ENCODE measurements at regions not wholly inside any gene's neighbourhood (a gene's known extent, or its start where the extent isn't known, plus 50 kb on each side); places are given as distances from the start of the nearest gene placed in this dataset.

DNA sequence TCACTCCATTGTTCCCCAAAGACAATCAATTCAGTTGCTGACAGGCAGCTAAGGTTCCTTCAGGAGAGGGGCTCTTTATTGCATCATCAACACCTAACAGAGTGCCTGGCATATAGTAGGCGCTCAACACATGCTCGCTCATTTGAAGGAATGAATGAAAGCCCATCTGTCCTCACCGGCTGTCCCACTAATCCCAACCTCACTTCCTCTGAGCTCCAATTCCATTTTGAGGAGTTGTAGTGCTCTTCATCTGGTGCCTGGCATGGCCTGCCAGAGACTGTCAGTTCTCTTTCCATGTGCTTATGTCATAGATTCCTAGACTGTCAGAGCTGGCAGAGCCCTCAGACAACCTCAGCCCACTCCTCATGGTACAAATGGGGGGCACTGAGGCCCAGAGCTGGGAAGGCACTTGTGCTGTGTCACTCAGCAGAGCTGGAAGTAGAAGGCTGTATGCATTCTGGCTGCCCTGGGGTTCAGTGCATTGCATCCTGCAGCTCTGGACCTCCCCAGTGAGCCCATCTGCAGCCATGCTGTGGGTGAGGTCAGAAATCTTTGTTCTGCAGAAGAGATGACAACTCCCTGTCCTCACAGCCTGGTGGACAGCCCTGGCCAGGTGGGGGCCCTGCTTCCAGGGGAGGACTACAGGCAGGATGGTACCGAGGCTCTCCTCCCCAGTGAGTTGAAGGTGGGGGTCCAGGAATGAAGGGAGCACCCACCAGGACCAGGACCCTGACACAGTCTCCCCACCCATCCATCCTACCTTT lies 134.9 kb upstream of the PJA1 start:
- Histone ChIP-seq H3K4me2 (ENCODE audit: low read length) (no peak overlapping the region), H3K4me1 (ENCODE audit: control insufficient read depth, insufficient read depth, low read length) (no peaks in the 10 kb centered on the region), H3K4me3 (ENCODE audit: low read length) (no peak overlapping the region), H3K36me3 (ENCODE audit: insufficient read depth, low read length) (no peaks in the 10 kb centered on the region), H3K27me3 (ENCODE audit: control insufficient read depth, insufficient read depth, low read length) (peaks cover 12% of the 10 kb centered on the region), H3K9me3 (replicated peaks; ENCODE audit: low read length) (no peaks in the 10 kb centered on the region), H3K9ac (ENCODE audit: low read depth, low read length) (no peak overlapping the region)

DNA sequence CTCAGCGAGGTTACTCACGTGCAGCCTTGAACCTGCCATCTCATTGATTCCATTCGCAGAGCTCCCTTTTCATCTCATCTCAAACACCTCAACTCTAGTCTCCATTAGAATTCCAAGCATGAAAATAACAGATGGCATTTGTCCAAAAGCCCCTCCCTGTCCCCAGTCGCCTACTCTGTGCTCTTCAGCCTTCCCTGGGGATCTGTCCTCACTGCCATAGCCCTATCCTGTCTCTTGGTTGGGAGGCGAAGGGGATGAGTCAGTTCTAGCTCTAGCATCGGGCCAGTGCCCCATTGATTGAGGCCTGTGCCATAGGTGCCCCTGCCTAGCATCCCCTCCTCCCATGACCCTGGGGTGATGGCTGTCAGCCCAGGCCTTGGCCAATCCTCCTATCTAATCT lies 134.0 kb upstream of the PJA1 start:
- Histone ChIP-seq H3K36me3 (ENCODE audit: insufficient read depth, low read length) (no peaks in the 10 kb centered on the region), H3K4me2 (ENCODE audit: low read length) (no peak overlapping the region), H3K9me3 (replicated peaks; ENCODE audit: low read length) (no peaks in the 10 kb centered on the region), H3K9ac (ENCODE audit: low read depth, low read length) (no peak overlapping the region), H3K4me3 (ENCODE audit: low read length) (no peak overlapping the region), H3K27me3 (ENCODE audit: control insufficient read depth, insufficient read depth, low read length) (peaks cover 13% of the 10 kb centered on the region), H3K4me1 (ENCODE audit: control insufficient read depth, insufficient read depth, low read length) (no peaks in the 10 kb centered on the region)

DNA sequence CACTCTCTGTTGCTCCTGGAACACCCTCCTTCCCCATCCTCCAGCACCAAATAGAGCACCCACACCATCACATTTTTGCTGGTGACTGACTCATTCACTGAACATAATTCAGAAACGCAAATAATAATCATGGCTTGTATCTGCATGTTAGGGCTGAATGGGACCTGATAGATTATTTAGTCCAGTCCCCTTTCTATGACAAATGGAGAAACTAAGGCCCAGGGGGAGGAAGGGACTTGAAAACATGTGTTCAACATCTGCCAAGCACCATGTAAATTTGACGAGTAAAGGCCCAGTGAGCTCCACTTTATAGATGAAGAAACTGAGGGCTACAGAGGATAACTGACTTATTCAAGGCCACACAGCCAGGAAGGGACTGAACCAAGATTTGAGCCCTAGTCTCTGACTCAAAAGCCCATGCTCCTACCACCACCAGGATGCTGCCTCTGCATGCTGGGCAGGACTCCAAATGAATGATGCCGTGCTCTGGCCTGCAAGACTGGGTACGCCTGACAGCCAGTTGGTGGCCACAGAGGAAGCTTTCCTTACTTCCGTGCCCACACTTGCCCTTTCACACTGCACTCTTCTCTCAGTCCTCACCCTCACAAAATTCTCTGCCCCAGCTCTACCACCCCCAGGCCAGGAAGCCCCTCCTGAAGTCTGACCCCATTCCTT lies 133.3 kb upstream of the PJA1 start:
- Histone ChIP-seq H3K9me3 (replicated peaks; ENCODE audit: low read length) (no peaks in the 10 kb centered on the region), H3K4me3 (ENCODE audit: low read length) (no peak overlapping the region), H3K9ac (ENCODE audit: low read depth, low read length) (no peak overlapping the region), H3K27me3 (ENCODE audit: control insufficient read depth, insufficient read depth, low read length) (peaks cover 19% of the 10 kb centered on the region), H3K4me1 (ENCODE audit: control insufficient read depth, insufficient read depth, low read length) (no peaks in the 10 kb centered on the region), H3K4me2 (ENCODE audit: low read length) (no peak overlapping the region), H3K36me3 (ENCODE audit: insufficient read depth, low read length) (no peaks in the 10 kb centered on the region)

DNA sequence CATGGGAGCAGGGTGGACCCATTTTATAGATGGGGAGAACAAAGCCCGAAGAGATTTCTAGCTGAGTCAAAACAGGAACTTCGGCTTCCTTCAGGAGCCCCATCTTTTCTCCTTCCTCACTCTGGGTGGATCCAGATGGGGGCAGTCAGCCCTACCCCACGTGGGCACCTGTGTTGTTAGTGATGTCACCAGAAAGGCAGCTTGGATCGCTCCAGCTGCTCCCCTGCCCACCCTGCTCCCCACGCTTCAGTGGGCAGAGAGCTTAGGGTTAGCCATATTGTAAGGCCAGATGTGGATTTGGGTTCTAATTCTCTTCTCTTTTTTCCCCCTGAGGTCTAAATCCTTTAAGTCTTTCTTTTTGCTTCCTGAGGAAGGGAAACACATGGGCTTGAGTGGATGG lies 132.3 kb upstream of the PJA1 start:
- no peak overlapping the region for H3K4me2 ChIP-seq (ENCODE audit: low read length)
- H3K4me3 ChIP-seq (ENCODE audit: low read length), result no peak overlapping the region
- H3K4me1 ChIP-seq (ENCODE audit: control insufficient read depth, insufficient read depth, low read length), result no peaks in the 10 kb centered on the region
- H3K9me3 ChIP-seq (replicated peaks; ENCODE audit: low read length), result no peaks in the 10 kb centered on the region
- no peak overlapping the region for H3K9ac ChIP-seq (ENCODE audit: low read depth, low read length)
- no peaks in the 10 kb centered on the region for H3K36me3 ChIP-seq (ENCODE audit: insufficient read depth, low read length)
- peaks cover 17% of the 10 kb centered on the region for H3K27me3 ChIP-seq (ENCODE audit: control insufficient read depth, insufficient read depth, low read length)

DNA sequence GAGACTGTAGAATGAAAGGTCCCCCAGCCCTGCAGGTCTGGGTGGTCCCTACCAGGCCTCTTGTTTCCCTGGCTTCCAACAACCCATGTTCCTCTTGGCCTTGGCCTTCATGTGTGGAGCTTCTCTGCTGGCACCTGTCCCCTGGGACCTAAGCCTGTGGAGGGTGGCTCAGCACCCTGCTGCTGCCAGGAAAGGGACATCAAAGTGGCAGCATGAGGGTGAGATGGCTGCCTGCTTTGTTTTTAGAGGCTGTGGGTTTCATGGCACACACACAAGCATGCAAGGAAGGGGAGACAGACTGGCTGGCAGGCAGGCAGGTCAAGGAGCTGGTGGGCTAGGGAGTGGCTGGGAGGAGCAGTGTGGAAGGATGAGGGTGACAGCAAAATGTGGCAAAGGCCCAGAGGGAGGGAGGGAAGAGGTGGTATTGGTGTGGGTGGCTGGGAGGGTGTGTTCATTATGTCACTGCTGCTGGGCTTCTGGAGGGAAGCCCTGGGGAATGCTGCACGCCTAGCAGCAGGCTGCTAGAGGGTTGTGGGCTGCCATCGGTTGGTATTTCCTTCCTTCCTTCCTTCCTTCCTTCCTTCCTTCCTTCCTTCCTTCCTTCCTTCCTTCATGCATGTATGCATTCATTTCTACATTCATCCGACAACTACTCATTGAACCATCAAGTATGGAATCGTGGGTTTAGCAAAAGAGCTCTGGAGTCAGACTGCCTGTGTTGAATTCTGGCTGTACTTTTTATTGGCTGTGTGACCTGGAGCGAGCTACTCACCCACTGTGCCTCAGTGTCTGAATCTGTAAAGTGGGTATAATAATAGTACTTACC lies 128.7 kb upstream of the PJA1 start:
- Histone ChIP-seq H3K9me3 (replicated peaks; ENCODE audit: low read length) (no peaks in the 10 kb centered on the region), H3K4me1 (ENCODE audit: control insufficient read depth, insufficient read depth, low read length) (no peaks in the 10 kb centered on the region), H3K36me3 (ENCODE audit: insufficient read depth, low read length) (no peaks in the 10 kb centered on the region), H3K27me3 (ENCODE audit: control insufficient read depth, insufficient read depth, low read length) (peaks cover 19% of the 10 kb centered on the region), H3K4me3 (ENCODE audit: low read length) (no peak overlapping the region), H3K4me2 (ENCODE audit: low read length) (no peak overlapping the region), H3K9ac (ENCODE audit: low read depth, low read length) (no peak overlapping the region)

DNA sequence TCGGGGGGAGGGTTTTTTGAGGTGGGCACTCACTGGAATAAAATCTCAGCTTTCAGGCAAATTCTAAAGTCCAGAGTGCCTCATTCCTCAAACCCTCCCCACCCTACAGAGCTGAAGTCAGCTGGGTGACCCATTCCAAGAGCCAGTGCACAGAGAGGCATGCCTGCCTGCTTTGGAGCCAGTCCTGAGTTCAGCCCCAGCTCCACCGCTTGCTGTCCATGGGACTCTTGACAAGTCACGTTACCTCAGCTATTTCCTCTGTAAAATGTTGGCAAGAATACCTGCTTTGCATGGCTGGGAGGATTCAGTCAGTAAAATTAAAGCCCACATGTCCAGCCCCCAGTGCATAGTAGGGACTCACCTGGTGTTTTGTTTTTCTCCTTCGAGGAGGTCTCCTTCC lies 125.9 kb upstream of the PJA1 start:
- H3K9me3 ChIP-seq (replicated peaks; ENCODE audit: low read length), result no peaks in the 10 kb centered on the region
- no peaks in the 10 kb centered on the region for H3K4me1 ChIP-seq (ENCODE audit: control insufficient read depth, insufficient read depth, low read length)
- H3K27me3 ChIP-seq (ENCODE audit: control insufficient read depth, insufficient read depth, low read length), result peaks cover 22% of the 10 kb centered on the region
- no peak overlapping the region for H3K9ac ChIP-seq (ENCODE audit: low read depth, low read length)
- no peak overlapping the region for H3K4me2 ChIP-seq (ENCODE audit: low read length)
- H3K4me3 ChIP-seq (ENCODE audit: low read length), result no peak overlapping the region
- no peaks in the 10 kb centered on the region for H3K36me3 ChIP-seq (ENCODE audit: insufficient read depth, low read length)

DNA sequence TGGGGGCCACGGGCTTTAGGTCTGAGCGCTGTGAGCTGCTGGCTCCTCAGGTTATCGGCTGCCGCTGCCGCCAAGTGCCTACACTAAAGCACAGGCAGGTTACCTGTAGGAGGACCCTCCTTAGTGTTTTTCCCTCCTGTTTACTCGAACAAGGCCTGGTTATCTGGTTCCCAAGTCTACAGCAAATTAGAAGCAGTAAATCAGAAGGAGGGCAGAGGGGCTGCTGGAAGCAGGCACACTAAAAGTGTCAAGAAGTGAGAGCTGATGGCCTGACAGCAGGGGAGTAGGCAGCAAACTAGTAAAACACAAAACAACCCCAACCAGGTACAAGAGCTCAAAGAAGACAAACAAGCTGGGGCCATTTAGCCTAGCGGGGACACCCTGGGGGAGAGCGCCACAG lies 125.0 kb upstream of the PJA1 start:
- no peak overlapping the region for H3K4me2 ChIP-seq (ENCODE audit: low read length)

DNA sequence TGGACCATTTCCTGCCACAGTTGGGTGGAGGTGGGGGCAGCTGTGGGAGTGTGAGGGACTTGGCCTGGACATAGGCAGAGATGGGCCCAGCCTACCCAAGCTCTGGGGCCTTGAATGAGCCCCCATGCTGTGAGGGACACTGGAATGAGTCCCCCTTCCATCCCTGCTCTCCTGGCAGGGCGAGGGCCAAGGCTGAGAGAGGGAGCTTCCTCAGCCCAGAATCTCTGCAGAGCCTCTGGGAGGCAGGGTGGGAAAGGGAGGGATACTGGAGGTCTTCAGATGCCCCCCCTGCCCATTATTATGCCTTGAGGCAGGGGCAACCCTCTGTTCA lies 124.5 kb upstream of the PJA1 start:
- Histone ChIP-seq H3K9ac (ENCODE audit: low read depth, low read length) (no peak overlapping the region), H3K4me2 (ENCODE audit: low read length) (no peak overlapping the region), H3K4me3 (ENCODE audit: low read length) (no peak overlapping the region), H3K4me1 (ENCODE audit: control insufficient read depth, insufficient read depth, low read length) (no peaks in the 10 kb centered on the region), H3K27me3 (ENCODE audit: control insufficient read depth, insufficient read depth, low read length) (peaks cover 20% of the 10 kb centered on the region), H3K36me3 (ENCODE audit: insufficient read depth, low read length) (no peaks in the 10 kb centered on the region), H3K9me3 (replicated peaks; ENCODE audit: low read length) (no peaks in the 10 kb centered on the region)

More for the DNA sequence above, 125.0 kb upstream of the PJA1 start:
- H3K4me3 ChIP-seq (ENCODE audit: low read length), result no peak overlapping the region
- H3K9ac ChIP-seq (ENCODE audit: low read depth, low read length), result no peak overlapping the region
- no peaks in the 10 kb centered on the region for H3K4me1 ChIP-seq (ENCODE audit: control insufficient read depth, insufficient read depth, low read length)
- no peaks in the 10 kb centered on the region for H3K36me3 ChIP-seq (ENCODE audit: insufficient read depth, low read length)
- peaks cover 17% of the 10 kb centered on the region for H3K27me3 ChIP-seq (ENCODE audit: control insufficient read depth, insufficient read depth, low read length)
- H3K9me3 ChIP-seq (replicated peaks; ENCODE audit: low read length), result no peaks in the 10 kb centered on the region

DNA sequence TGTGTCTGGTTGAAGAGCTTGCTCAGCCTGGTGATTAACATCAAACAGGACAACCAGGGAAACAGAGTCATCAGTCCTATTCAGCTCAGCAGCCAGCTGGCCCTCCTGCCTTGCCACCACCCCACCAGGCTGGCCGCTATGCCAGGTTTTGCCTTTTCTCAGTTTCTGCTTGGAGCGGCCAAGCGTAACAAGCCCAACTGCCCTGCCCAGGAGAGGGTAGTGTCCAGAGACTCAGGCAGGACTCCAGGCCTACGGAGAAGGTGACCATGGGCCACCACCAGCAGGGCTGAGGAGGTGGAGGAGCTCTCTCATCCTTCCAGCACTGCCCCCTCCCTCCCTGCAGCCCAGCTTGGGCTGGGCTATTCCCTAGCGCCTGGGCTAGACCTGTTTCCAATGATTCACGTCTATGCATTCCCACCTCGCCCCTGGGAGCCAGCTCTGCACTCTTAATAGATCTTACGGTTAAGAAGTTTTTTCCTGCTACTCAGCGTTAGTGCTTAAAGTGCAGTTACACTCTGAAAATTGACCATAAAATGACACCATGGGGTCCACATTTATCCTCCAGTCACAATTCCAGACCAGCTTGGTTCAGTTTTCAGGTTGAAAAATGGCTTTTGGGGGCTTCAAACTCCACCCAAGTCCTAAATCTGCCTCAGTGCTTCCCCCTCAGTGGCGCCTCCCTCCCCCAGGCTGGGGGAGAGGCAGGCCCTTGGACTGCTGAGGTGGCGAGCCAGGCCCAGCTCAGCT lies 124.0 kb upstream of the PJA1 start:
- Histone ChIP-seq H3K4me1 (ENCODE audit: control insufficient read depth, insufficient read depth, low read length) (no peaks in the 10 kb centered on the region), H3K9ac (ENCODE audit: low read depth, low read length) (no peak overlapping the region), H3K9me3 (replicated peaks; ENCODE audit: low read length) (no peaks in the 10 kb centered on the region), H3K36me3 (ENCODE audit: insufficient read depth, low read length) (no peaks in the 10 kb centered on the region), H3K27me3 (ENCODE audit: control insufficient read depth, insufficient read depth, low read length) (peaks cover 21% of the 10 kb centered on the region), H3K4me3 (ENCODE audit: low read length) (no peak overlapping the region), H3K4me2 (ENCODE audit: low read length) (no peak overlapping the region)

DNA sequence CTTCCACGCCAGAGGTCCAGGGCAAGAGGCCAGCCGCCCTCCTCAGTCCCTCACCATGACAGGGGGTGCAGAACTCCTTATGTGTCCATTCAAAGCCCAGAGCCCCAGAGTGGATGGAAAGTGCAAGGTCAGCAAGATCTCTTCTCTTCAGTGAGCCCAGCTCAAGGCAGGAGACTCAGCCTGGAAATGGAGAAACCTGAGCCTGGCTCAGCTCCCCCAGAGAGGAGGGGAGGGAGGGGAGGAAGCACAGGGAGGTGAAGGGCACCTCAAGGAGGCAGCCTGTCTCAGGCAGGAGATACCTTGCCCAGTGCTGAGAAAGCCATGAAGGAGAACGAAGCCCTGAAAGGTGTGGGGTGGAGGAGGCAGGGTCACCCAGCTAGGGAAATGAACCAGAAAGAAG lies 121.8 kb upstream of the PJA1 start:
- no peak overlapping the region for H3K4me3 ChIP-seq (ENCODE audit: low read length)
- H3K4me1 ChIP-seq (ENCODE audit: control insufficient read depth, insufficient read depth, low read length), result no peaks in the 10 kb centered on the region
- peaks cover 22% of the 10 kb centered on the region for H3K27me3 ChIP-seq (ENCODE audit: control insufficient read depth, insufficient read depth, low read length)
- no peaks in the 10 kb centered on the region for H3K36me3 ChIP-seq (ENCODE audit: insufficient read depth, low read length)
- no peaks in the 10 kb centered on the region for H3K9me3 ChIP-seq (replicated peaks; ENCODE audit: low read length)
- no peak overlapping the region for H3K9ac ChIP-seq (ENCODE audit: low read depth, low read length)
- no peak overlapping the region for H3K4me2 ChIP-seq (ENCODE audit: low read length)

DNA sequence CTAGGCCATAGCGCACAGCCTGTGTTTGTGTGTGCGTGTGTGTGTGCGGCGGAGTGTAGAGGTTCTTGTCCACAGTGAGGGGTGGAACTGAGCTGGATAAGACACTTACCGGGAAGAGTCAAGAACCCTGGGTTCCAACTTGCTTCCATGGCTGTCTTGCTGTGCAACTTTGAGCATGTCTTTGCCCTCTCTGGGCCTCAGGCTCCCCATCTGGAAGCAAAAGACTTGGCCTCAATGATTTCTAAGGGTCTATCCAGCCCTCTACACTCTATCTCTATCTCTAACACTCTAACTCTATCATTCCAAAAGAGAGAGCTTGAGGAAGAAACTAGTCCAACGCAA lies 121.3 kb upstream of the PJA1 start:
- Histone ChIP-seq H3K9me3 (replicated peaks; ENCODE audit: low read length) (no peaks in the 10 kb centered on the region), H3K9ac (ENCODE audit: low read depth, low read length) (no peak overlapping the region), H3K36me3 (ENCODE audit: insufficient read depth, low read length) (no peaks in the 10 kb centered on the region), H3K27me3 (ENCODE audit: control insufficient read depth, insufficient read depth, low read length) (peaks cover 22% of the 10 kb centered on the region), H3K4me1 (ENCODE audit: control insufficient read depth, insufficient read depth, low read length) (no peaks in the 10 kb centered on the region), H3K4me2 (ENCODE audit: low read length) (no peak overlapping the region), H3K4me3 (ENCODE audit: low read length) (no peak overlapping the region)

All from skeletal muscle satellite cell (primary cell).